ENCODE measurements at regions not wholly inside any gene's neighbourhood (a gene's known extent, or its start where the extent isn't known, plus 50 kb on each side); places are given as distances from the start of the nearest gene placed in this dataset.

GRCh38 chr22:48333816-48334735 lies 1493.6 kb downstream of the BRD1 start:
- intact Hi-C loops (cut with DNase I): loop anchor here in 1 of 10 donors (10.0 kb wide), 1 partner anchor 189 kb away; no protein-coding TSS in a partner anchor
- H3K27me3 ChIP-seq: peaks cover 0 to 33% (median 0%) of the 10 kb centered on the region in 9 donors
- ATAC-seq (no peak), DNase-seq (peak in 1 of 5 donors; percentile 45)
- peaks cover 0 to 13% (median 8%) of the 10 kb centered on the region in 12 donors for H3K9me3 ChIP-seq
- H3K27ac ChIP-seq: no peak overlapping the region
- H3K36me3 ChIP-seq: no peaks in the 10 kb centered on the region
- TF ChIP-seq POLR2A (IDR thresholded peaks at IDR 0.05): no peak
- TF ChIP-seq, protein P1, sequence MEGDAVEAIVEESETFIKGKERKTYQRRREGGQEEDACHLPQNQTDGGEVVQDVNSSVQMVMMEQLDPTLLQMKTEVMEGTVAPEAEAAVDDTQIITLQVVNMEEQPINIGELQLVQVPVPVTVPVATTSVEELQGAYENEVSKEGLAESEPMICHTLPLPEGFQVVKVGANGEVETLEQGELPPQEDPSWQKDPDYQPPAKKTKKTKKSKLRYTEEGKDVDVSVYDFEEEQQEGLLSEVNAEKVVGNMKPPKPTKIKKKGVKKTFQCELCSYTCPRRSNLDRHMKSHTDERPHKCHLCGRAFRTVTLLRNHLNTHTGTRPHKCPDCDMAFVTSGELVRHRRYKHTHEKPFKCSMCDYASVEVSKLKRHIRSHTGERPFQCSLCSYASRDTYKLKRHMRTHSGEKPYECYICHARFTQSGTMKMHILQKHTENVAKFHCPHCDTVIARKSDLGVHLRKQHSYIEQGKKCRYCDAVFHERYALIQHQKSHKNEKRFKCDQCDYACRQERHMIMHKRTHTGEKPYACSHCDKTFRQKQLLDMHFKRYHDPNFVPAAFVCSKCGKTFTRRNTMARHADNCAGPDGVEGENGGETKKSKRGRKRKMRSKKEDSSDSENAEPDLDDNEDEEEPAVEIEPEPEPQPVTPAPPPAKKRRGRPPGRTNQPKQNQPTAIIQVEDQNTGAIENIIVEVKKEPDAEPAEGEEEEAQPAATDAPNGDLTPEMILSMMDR (IDR thresholded peaks at IDR 0.05): no peak
- 87 to 89% (median 87%) methylated on average over 24 to 40 of the region's 40 CpGs for WGBS, 4 donors
- H3K4me1 ChIP-seq: no peaks in the 10 kb centered on the region
- H3K4me3 ChIP-seq: no peak overlapping the region

GRCh38 chr22:48333323-48333763 lies 1494.3 kb downstream of the BRD1 start:
- DNase-seq (peak in 1 of 5 donors; percentile 64), ATAC-seq (no peak)
- TF ChIP-seq POLR2A (IDR thresholded peaks at IDR 0.05): no peak
- TF ChIP-seq, protein P1 (IDR thresholded peaks at IDR 0.05): no peak
- Histone ChIP-seq H3K9me3 (peaks cover 0 to 19% (median 10%) of the 10 kb centered on the region in 12 donors), H3K36me3 (no peaks in the 10 kb centered on the region), H3K27me3 (peaks cover 0 to 28% (median 0%) of the 10 kb centered on the region in 9 donors), H3K4me3 (no peak overlapping the region), H3K27ac (no peak overlapping the region), H3K4me1 (no peaks in the 10 kb centered on the region)
- 81 to 93% (median 86%) methylated on average over 18 to 20 of the region's 20 CpGs for WGBS, 4 donors
- intact Hi-C loops (cut with DNase I): loop anchor here in 1 of 10 donors (10.0 kb wide), 1 partner anchor 189 kb away; no protein-coding TSS in a partner anchor

- 84 to 89% (median 86%) methylated on average over 28 to 32 of the region's 32 CpGs for WGBS, 4 donors
- no peaks in the 10 kb centered on the region for H3K4me1 ChIP-seq
- TF ChIP-seq, protein P1 (IDR thresholded peaks at IDR 0.05): no peak
- no peak for TF ChIP-seq POLR2A (IDR thresholded peaks at IDR 0.05)
- H3K4me3 ChIP-seq: no peak overlapping the region
- H3K9me3 ChIP-seq: peaks cover 0 to 25% (median 10%) of the 10 kb centered on the region in 12 donors
- intact Hi-C loops (cut with DNase I): loop anchor here in 1 of 10 donors (10.0 kb wide), 1 partner anchor 188 kb away; no protein-coding TSS in a partner anchor
- peaks cover 0 to 23% (median 0%) of the 10 kb centered on the region in 9 donors for H3K27me3 ChIP-seq
- H3K27ac ChIP-seq: no peak overlapping the region
- ATAC-seq (no peak), DNase-seq (peak in 1 of 5 donors; percentile 55)
- no peaks in the 10 kb centered on the region for H3K36me3 ChIP-seq
Measured at GRCh38 chr22:48332438-48333322, 1495.0 kb downstream of the BRD1 start.

All from heart left ventricle (tissue), 16 donors.